ENCODE measurements at regions not wholly inside any gene's neighbourhood (a gene's known extent, or its start where the extent isn't known, plus 50 kb on each side); places are given as distances from the start of the nearest gene placed in this dataset.

- CTCF ChIA-PET = interaction anchor here (0.6 to 1.1 kb wide), 2 partner anchors 10 to 236 kb away, joined by 3 read pairs; no protein-coding TSS in a partner anchor
- intact Hi-C loops (cut with micrococcal nuclease) = no loop called here
- FAIRE-seq = no peak
- no peaks in the 10 kb centered on the region for H4K20me1 ChIP-seq (replicated peaks; ENCODE audit: control insufficient read depth, extremely low read depth, insufficient read depth, low read length)
- no peaks in the 10 kb centered on the region for H3K79me2 ChIP-seq (ENCODE audit: control insufficient read depth, insufficient read depth, low read length)
- no peak overlapping the region for H3K27ac ChIP-seq (ENCODE audit: insufficient read depth, low read depth, low read length)
- no peak overlapping the region for H3K9ac ChIP-seq (replicated peaks; ENCODE audit: extremely low read depth, insufficient read depth, low read length)
- no peak for DNase-seq (ENCODE audit: low read depth, low spot score)
- dilution Hi-C loops (cut with MboI; ENCODE audit: extremely low pct_ligation_motif_present, low sequenced_read_pairs) = no loop called here
- no peaks in the 10 kb centered on the region for H3K9me1 ChIP-seq (replicated peaks; ENCODE audit: control insufficient read depth, extremely low read depth, insufficient read depth, low read length)
- no peaks in the 10 kb centered on the region for H3K9me3 ChIP-seq (replicated peaks; ENCODE audit: control insufficient read depth, insufficient read depth, low read length)
- H2AFZ ChIP-seq (ENCODE audit: low read depth, low read length) = no peak overlapping the region
- TF ChIP-seq JUN (IDR thresholded peaks at IDR 0.05; ENCODE audit: borderline replicate concordance, insufficient read depth, insufficient read length, low read depth) (no peak), GATA2 (IDR thresholded peaks at IDR 0.05; ENCODE audit: insufficient read depth, insufficient read length, low read depth, low read length) (no peak), FOS (IDR thresholded peaks at IDR 0.05; ENCODE audit: borderline replicate concordance, insufficient read depth, low read length) (no peak), CTCF (IDR thresholded peaks at IDR 0.05; ENCODE audit: extremely low read depth in 1 of 2, insufficient read depth in 1 of 2, low read depth in 1 of 2, low read length in 2 of 2) (no peak), MYC (IDR thresholded peaks at IDR 0.05; ENCODE audit: low read depth, low read length) (no peak), POLR2AphosphoS5 (IDR thresholded peaks at IDR 0.05; ENCODE audit: insufficient read depth, low read depth, low read length) (no peak), MAX (IDR thresholded peaks at IDR 0.05; ENCODE audit: insufficient read depth, insufficient read length) (no peak), POLR2A (IDR thresholded peaks at IDR 0.05; ENCODE audit: low read depth, low read length) (no peak), EZH2 (IDR thresholded peaks at IDR 0.05; ENCODE audit: borderline replicate concordance, low read depth, low read length, severe bottlenecking) (no peak)
- no peak overlapping the region for H3K4me3 ChIP-seq (replicated peaks in 1 of 3; ENCODE audit: insufficient read depth in 1 of 3, low read depth in 1 of 3, low read length in 3 of 3)
- no peaks in the 10 kb centered on the region for H3K27me3 ChIP-seq (ENCODE audit: control insufficient read depth in 2 of 2, insufficient read depth in 2 of 2, low read length in 2 of 2)
- H3K4me2 ChIP-seq (ENCODE audit: insufficient read depth, low read length) = no peak overlapping the region
- POLR2A ChIA-PET = no interaction called here
- H3K4me1 ChIP-seq (ENCODE audit: control insufficient read depth, extremely low read depth, insufficient read depth, low read length) = peaks cover 26% of the 10 kb centered on the region
- no TSS peak for BruUV-seq (replicated peaks)
- H3K36me3 ChIP-seq (ENCODE audit: control insufficient read depth in 2 of 2, extremely low read depth in 1 of 2, insufficient read depth in 2 of 2, low read length in 2 of 2) = no peaks in the 10 kb centered on the region
Observed at GRCh38 chr13:71255633-71256032, 611.4 kb downstream of the DACH1 start.
